ENCODE measurements at regions not wholly inside any gene's neighbourhood (a gene's known extent, or its start where the extent isn't known, plus 50 kb on each side); places are given as distances from the start of the nearest gene placed in this dataset.
A peak's percentile ranks its signal among the peaks of the same experiment; 100 is the strongest.
"Not testable (repeated sequence)": the region's sequence is repeated elsewhere in the genome, so short reads cannot be mapped to it uniquely, and the experiment has no call there.

- not testable (repeated sequence) for ATAC-seq; DNase-seq (ENCODE audit: low spot score)
Observed at GRCh38 chr12:62010973-62011372, 249.2 kb upstream of the USP15 start.

GRCh38 chr12:62014330-62014729 lies 245.9 kb upstream of the USP15 start:
- ATAC-seq (no peak), DNase-seq (ENCODE audit: low spot score) (no peak)

- no peak for ATAC-seq
- DNase-seq (ENCODE audit: low spot score): no peak
Observed at GRCh38 chr12:62016021-62016420, 244.2 kb upstream of the USP15 start.

GRCh38 chr12:62021808-62022207 lies 238.4 kb upstream of the USP15 start:
- ATAC-seq: no peak
- no peak for DNase-seq (ENCODE audit: low spot score)

GRCh38 chr12:62028536-62028935 lies 231.7 kb upstream of the USP15 start:
- DNase-seq (ENCODE audit: low spot score) (no peak), ATAC-seq (no peak)

- DNase-seq (ENCODE audit: low spot score) (no peak), ATAC-seq (no peak)
Observed at GRCh38 chr12:62032870-62033269, 227.3 kb upstream of the USP15 start.

- DNase-seq (ENCODE audit: low spot score): no peak
- no peak for ATAC-seq
Observed at GRCh38 chr12:62044450-62045135, 215.6 kb upstream of the USP15 start.

GRCh38 chr12:62045211-62045610 lies 215.0 kb upstream of the USP15 start:
- ATAC-seq (no peak), DNase-seq (ENCODE audit: low spot score) (no peak)

GRCh38 chr12:62050785-62051184 lies 209.4 kb upstream of the USP15 start:
- ATAC-seq (no peak), DNase-seq (ENCODE audit: low spot score) (no peak)

GRCh38 chr12:62069976-62070375 lies 190.2 kb upstream of the USP15 start:
- DNase-seq (ENCODE audit: low spot score): no peak
- no peak for ATAC-seq

GRCh38 chr12:62073236-62073635 lies 187.0 kb upstream of the USP15 start:
- DNase-seq (ENCODE audit: low spot score); ATAC-seq: not testable (repeated sequence)

GRCh38 chr12:62075870-62076269 lies 184.3 kb upstream of the USP15 start:
- DNase-seq (ENCODE audit: low spot score): no peak

GRCh38 chr12:62078020-62078419 lies 182.2 kb upstream of the USP15 start:
- no peak for DNase-seq (ENCODE audit: low spot score)
- no peak for ATAC-seq

More at GRCh38 chr12:62075870-62076269, 184.3 kb upstream of the USP15 start:
- no peak for ATAC-seq

GRCh38 chr12:62082448-62082847 lies 177.8 kb upstream of the USP15 start:
- ATAC-seq (no peak), DNase-seq (ENCODE audit: low spot score) (no peak)

GRCh38 chr12:62098132-62098531 lies 162.1 kb upstream of the USP15 start:
- DNase-seq (ENCODE audit: low spot score) (no peak), ATAC-seq (no peak)

GRCh38 chr12:62103748-62104147 lies 156.5 kb upstream of the USP15 start:
- ATAC-seq (no peak), DNase-seq (ENCODE audit: low spot score) (no peak)

GRCh38 chr12:62106547-62107185 lies 153.5 kb upstream of the USP15 start:
- ATAC-seq (no peak), DNase-seq (ENCODE audit: low spot score) (no peak)

GRCh38 chr12:62113366-62114011 lies 146.7 kb upstream of the USP15 start:
- ATAC-seq (no peak), DNase-seq (ENCODE audit: low spot score) (no peak)

GRCh38 chr12:62116986-62117385 lies 143.2 kb upstream of the USP15 start:
- ATAC-seq: no peak
- DNase-seq (ENCODE audit: low spot score): no peak

GRCh38 chr12:62123721-62124203 lies 136.4 kb upstream of the USP15 start:
- no peak for DNase-seq (ENCODE audit: low spot score)
- peak; percentile 93 for ATAC-seq

GRCh38 chr12:62127516-62127915 lies 132.7 kb upstream of the USP15 start:
- ATAC-seq (no peak), DNase-seq (ENCODE audit: low spot score) (no peak)

All from left lobe of liver (tissue), 2 donors.